NCI-H1417 treated with DMSO at 0.1 percent for 48 hours (cell line): ENCODE measurements at regions not wholly inside any gene's neighbourhood (a gene's known extent, or its start where the extent isn't known, plus 50 kb on each side); places are given as distances from the start of the nearest gene placed in this dataset.

ENCODE experiments used
- DNase-seq: peaks from one replicate; lab custom pipeline; 2025; lab: John Stamatoyannopoulos, UW

GRCh38 chr10:31642281-31642680, 286.4 kb downstream of the ARHGAP12 start:
- DNase-seq = no peak

GRCh38 chr10:31635415-31636065, 293.1 kb downstream of the ARHGAP12 start:
- no peak for DNase-seq

GRCh38 chr10:31635009-31635408, 293.6 kb downstream of the ARHGAP12 start:
- no peak for DNase-seq

- no peak for DNase-seq
These were observed 297.6 kb downstream of the ARHGAP12 start for GRCh38 chr10:31630861-31631567.

GRCh38 chr10:31625566-31625965, 303.1 kb downstream of the ARHGAP12 start:
- DNase-seq = no peak

GRCh38 chr10:31624611-31625010, 304.0 kb downstream of the ARHGAP12 start:
- no peak for DNase-seq

GRCh38 chr10:31623947-31624346, 304.7 kb downstream of the ARHGAP12 start:
- no peak for DNase-seq

- DNase-seq = no peak
These were observed 304.4 kb downstream of the ZEB1 start for GRCh38 chr10:31623466-31623865.

- no peak for DNase-seq
These were observed 304.0 kb downstream of the ZEB1 start for GRCh38 chr10:31622978-31623377.

- DNase-seq = no peak
These were observed 302.7 kb downstream of the ZEB1 start for GRCh38 chr10:31621733-31622132.

- no peak for DNase-seq
These were observed 301.5 kb downstream of the ZEB1 start for GRCh38 chr10:31620226-31621151.

- DNase-seq = no peak
These were observed 300.6 kb downstream of the ZEB1 start for GRCh38 chr10:31619531-31620061.

- DNase-seq = no peak
These were observed 299.7 kb downstream of the ZEB1 start for GRCh38 chr10:31618541-31619291.

GRCh38 chr10:31617757-31618156, 298.7 kb downstream of the ZEB1 start:
- no peak for DNase-seq

GRCh38 chr10:31617133-31617532, 298.1 kb downstream of the ZEB1 start:
- no peak for DNase-seq

- DNase-seq = no peak
These were observed 296.1 kb downstream of the ZEB1 start for GRCh38 chr10:31615129-31615528.

- DNase-seq = no peak
These were observed 295.6 kb downstream of the ZEB1 start for GRCh38 chr10:31614611-31615010.

GRCh38 chr10:31612082-31612481, 293.1 kb downstream of the ZEB1 start:
- DNase-seq = no peak

- DNase-seq = no peak
These were observed 292.1 kb downstream of the ZEB1 start for GRCh38 chr10:31611161-31611560.

- no peak for DNase-seq
These were observed 288.5 kb downstream of the ZEB1 start for GRCh38 chr10:31607481-31607880.

- no peak for DNase-seq
These were observed 287.8 kb downstream of the ZEB1 start for GRCh38 chr10:31606841-31607240.
